ENCODE measurements at regions not wholly inside any gene's neighbourhood (a gene's known extent, or its start where the extent isn't known, plus 50 kb on each side); places are given as distances from the start of the nearest gene placed in this dataset.
A peak's percentile ranks its signal among the peaks of the same experiment; 100 is the strongest.
"Not testable (repeated sequence)": the region's sequence is repeated elsewhere in the genome, so short reads cannot be mapped to it uniquely, and the experiment has no call there.

GRCh38 chr4:79850626-79851025, 222.4 kb downstream of the ANTXR2 start:
- no peak for DNase-seq (ENCODE audit: low spot score)

DNA sequence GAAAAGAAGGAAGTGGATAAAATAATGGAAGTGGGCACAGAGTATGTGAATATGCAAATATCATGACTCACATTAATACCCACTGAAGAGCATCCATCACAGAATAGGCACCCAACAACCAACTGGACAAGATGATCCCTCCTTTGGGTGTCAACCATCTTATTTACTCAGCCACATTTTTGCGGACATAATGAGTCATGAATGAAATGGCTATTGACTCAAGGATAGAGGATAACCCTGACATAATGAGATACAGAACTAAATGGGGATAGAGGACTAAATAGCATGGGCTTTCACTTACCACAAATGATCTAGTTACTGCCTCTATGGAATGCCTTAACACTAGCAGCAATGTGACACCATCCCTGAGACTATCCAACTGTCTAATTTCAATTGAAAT, 224.7 kb downstream of the ANTXR2 start:
- no peak for DNase-seq (ENCODE audit: low spot score)

DNA sequence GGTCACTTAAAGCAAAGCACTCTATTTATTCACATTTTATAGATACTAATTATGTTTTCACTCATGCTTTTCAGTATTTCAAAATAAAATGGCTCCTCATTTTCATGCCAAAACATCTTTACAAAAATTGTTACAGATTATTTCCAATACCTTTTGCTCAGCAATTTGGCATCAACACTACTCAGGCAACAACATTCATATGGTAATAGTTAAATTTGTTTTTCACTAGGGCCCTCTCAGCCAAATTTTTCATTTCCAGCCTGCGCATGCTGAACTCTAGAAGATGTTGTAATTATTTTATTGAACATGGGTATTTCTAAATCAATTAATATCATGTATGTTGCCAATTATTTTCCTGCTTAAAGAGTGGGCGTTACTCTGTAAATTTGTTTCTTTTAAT, 225.6 kb downstream of the ANTXR2 start:
- no peak for DNase-seq (ENCODE audit: low spot score)

DNA sequence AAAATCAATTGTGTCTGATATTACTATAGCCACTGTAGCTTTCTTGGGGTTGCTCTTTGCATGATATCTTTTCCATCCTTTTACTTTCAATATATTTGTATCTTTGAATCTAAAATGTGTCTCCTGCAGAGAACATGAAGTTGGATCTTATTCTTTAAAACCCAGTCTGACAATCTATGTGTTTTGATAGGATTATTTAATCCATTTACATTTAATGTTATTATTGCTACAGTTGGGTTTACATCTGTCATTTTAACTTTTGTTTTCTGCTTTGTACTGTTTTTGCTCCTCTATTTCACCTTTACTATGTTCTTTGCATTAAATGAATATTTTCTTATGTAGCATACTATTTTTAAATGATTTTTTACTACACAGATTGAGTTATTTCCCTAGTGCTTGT, 230.9 kb downstream of the ANTXR2 start:
- DNase-seq (ENCODE audit: low spot score), result no peak

DNA sequence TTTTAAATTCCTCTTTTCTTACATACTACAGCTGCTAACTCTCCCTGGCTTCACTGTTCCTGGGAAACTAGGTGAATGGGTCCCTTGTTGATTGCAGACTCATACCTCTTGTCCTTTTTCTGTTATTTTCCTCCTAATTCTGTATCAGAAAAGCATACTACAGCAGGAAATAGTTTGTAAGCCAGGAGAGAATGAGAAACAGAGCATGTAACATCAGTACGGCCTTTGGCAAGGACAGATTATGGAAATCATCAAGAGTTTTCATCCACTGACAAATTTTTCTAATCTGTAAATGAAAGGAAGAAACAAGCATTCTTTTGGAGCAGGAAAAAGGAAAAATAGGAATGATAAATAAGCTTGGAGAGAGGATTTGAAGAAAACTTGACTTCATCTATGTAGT, 239.2 kb downstream of the ANTXR2 start:
- no peak for DNase-seq (ENCODE audit: low spot score)

DNA sequence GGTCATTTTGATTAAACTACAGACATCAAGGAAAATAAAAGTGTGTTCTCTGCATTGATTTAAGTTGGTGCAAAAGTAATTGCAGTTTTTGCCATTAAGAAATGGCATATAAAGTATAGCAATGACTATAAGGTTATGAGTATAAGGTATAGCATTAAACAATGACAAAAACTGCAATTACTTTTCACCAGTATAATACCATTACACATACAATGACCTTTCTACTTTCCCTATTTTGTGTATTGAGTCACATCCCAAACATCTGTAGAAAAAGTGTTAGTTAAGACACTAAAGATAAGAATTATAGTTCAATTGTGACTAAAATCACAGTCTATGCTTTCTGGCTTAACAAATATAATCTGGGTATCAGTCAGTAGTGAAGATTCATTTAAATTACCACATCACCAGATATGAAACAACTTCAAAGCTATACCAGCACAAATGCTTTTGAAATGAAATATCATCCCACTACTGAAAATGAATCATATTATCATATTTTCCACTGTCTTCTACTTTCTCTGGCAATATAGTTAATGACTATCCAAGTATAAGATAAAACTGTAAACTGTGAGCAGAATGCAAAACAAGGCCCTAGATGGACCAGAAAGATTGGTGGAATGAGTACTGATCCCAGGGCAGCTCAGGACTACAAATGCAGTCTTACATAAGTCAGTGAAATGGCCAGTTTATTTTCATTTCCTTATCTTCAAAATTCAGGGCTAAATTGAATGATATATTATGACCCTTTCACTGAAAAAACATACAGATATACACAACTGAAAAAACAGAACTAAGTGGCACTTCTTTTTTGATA, 241.1 kb downstream of the ANTXR2 start:
- no peak for DNase-seq (ENCODE audit: low spot score)

DNA sequence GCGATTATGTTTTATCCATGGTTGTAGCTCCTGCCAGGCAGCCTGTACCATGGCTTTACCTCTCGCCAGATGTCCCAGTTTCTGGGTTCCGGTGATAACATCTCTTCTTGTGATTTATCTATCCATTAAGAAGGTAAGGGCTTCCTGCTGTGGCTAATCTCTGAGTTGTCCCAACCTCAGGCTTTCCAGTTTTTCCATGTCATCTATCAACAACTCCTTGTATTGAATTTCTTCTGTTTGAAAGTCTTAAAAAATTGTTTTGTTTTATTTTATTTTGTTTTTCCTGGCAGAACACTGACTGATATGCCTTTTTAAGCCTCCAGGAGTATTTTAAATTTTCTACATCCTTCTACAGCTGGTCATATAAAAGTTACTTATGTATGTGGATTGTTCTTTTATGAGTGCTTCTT, 241.9 kb downstream of the ANTXR2 start:
- DNase-seq (ENCODE audit: low spot score), result no peak

DNA sequence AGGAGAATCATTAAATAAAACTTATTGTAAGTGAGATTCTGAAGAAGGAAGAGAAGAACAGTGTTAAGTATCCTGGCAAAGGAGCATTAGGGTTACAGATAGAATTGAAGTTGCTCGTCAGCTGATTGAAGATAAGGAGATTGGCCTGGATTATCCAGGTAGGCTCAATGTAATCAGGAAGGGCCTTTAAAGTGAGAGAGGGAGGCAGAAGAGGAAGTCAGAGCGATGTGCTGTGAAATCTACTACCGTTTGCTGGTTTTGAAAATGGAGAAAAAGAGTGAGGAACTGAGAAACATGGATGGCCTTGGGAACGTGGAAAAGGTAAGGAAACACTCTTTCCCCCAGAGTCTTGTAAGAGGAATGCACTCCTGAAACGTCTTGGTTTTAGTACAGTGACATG, 245.7 kb downstream of the ANTXR2 start:
- no peak for DNase-seq (ENCODE audit: low spot score)

DNA sequence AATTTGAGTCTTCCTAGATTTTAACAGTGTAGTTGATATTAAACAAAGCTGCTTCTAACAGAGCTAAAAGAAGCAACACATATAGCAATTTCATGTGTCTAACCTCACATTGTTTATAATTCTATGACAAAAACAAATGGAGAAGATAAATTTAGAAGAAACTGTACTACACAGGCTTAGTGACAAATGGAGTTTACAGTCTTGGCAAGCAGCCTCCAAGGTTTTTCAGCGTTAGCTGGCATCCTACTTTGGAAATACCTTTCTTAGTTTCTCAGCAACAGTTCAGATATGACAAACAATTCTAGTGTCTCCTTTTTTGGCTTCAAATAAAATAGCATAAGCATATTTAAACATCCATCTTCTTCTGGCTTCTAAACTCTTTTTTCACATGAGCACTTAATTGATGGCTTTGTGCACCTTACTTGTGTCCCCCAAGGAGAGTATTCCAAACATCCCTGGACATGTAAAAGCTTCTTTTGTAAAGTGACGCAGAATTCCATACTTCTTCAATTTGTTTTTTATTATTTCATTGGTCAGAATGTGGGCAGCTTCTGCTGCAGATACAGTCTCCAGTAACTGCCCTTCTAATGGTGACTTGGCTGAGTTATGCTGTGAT, 249.8 kb downstream of the ANTXR2 start:
- peak; percentile 32 for DNase-seq (ENCODE audit: low spot score)

- DNase-seq (ENCODE audit: low spot score), result no peak
Measured at GRCh38 chr4:79820427-79820826, 252.6 kb downstream of the ANTXR2 start.

GRCh38 chr4:79807933-79808332, 265.1 kb downstream of the ANTXR2 start:
- not testable (repeated sequence) for DNase-seq (ENCODE audit: low spot score)

GRCh38 chr4:79798047-79798446, 275.0 kb downstream of the ANTXR2 start:
- no peak for DNase-seq (ENCODE audit: low spot score)

DNA sequence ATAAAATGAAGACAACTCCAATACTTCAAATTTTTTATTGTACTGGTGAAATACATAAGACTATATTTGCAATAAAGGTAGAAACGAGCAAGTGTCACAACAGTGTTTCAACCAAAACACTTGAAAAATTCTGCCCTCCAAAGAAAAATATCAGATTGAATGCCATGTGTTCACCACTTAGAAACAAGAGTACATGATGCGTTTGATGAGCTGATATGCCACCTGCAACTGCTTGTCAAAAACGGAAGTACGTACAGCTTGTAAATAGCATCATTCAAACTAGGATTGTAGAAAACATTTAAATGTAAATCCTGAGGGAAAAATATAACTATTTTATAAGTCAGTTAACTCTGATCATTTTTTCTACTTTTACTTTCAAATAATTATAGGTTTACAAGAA, 276.1 kb downstream of the ANTXR2 start:
- DNase-seq (ENCODE audit: low spot score), result no peak

- no peak for DNase-seq (ENCODE audit: low spot score)
Measured at GRCh38 chr4:79788884-79789283, 284.1 kb downstream of the ANTXR2 start.

- DNase-seq (ENCODE audit: low spot score), result no peak
Measured at GRCh38 chr4:79780129-79780528, 292.9 kb downstream of the ANTXR2 start.

DNA sequence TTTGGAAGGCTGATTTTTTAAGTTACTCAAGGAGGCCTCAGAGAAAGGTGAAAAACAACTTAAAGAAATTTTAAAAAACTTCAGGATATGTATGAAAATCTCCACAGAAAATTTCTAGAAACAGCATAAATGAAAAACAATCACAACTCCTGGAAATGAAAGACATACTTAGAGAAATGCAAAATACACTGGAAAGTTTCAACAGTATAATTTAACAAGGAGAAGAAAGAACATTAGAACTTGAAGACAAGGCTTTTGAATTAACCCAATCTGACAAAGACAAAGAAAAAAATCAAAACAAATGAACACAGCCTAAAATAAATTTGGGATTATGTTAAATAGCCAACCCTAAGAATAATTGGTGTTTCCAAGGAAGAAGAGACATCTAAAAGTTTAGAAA, 300.5 kb downstream of the ANTXR2 start:
- no peak for DNase-seq (ENCODE audit: low spot score)

DNA sequence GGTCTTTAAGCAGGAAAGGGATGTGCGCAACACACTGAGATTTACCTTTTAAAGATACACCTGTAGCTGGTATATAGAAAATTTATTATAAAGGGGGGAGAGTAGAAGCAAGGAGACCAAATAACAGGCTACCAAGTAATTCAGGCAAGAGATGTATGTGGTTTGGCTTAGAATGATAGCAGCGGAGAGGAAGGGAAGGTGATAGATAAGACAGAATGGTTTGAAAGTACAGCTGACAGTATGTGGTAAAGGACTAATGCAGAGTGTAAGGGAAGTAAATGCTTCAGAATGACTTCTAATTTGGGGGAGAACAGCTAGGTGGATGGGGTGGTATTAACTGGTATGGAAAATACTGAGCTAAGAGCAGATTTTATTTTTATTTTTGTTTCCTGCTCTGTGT, 308.9 kb downstream of the ANTXR2 start:
- DNase-seq (ENCODE audit: low spot score), result no peak

DNA sequence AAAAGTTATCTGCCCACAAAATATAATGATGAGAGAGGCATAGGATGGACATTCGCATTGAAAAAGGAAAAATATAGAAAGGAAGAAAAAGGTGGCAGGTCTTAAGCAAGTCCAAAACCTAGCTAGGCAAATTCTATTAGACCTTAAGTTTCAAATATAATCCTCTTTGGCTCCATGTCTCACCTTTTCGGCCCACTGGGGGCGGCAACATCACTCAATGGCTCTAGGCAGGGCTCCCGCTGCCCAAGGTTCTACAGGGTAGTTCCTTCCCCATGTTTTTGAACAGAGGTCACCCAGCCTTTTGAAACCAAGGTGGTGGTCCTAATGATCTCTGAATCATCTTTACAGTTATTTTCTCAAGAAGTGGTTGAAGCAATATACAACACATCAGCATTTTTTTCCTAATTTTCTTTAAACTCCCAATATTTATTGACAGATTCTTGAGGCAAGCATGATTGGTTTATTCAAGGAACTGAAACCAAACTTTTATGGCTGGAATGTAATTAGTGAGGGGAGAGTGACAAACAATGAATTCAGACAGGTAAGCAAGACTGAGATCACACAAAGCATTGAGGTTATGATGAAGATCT, 309.4 kb downstream of the ANTXR2 start:
- DNase-seq (ENCODE audit: low spot score), result no peak

DNA sequence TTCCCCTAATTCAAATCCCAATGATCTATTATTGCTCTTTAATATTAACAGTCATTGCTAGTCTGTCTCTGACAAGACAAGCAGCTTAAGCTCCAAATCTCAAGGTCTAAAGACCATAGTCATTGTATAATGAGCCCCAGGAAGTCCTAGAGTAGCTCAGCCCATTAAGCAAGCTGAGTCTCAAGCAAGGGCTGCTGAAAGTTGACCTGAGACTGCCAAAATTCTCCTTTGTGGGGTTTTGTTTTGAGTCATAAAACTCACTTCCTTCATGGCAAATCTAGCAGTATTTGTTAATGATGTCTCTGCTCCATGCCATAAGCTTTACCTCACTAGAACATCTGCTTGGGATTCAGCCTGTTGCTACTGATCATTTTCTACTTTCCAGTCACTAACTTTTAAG, 313.2 kb downstream of the ANTXR2 start:
- no peak for DNase-seq (ENCODE audit: low spot score)

- DNase-seq (ENCODE audit: low spot score), result no peak
Measured at GRCh38 chr4:79757600-79757999, 315.4 kb downstream of the ANTXR2 start.

DNA sequence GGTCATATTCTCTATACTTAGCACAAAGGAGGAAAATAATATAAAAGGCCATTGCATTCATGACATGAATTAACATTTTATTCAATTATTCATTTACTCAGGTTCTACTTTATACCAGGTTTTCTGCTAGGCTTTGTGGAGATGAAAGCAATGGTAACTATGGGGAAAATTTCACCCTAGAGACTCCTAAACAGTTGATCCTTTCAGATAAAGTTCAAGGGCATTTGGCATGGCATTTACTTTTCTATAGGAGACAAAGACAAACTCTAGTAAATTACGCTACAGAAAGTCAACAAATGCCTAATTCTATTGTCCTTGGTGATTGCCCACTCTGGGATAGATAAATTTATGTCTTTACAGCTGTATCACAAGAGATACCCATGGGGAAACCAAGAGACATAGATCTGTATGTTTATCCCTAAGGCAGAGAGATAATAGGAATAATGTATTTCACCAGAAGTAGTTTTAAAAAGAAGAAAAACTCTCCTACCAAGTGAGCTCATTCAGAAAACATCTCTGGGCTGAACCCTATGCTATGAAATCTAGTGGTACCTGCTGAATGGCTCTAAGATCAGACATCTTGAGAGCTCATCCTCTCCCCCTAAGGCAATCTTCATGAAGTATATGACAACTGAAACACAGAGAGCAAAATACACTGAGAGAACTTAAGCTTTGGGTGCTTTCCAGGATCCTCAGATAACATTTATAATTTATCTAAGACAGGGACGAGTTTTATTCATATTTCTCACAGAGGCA, 316.7 kb downstream of the ANTXR2 start:
- no peak for DNase-seq (ENCODE audit: low spot score)

DNA sequence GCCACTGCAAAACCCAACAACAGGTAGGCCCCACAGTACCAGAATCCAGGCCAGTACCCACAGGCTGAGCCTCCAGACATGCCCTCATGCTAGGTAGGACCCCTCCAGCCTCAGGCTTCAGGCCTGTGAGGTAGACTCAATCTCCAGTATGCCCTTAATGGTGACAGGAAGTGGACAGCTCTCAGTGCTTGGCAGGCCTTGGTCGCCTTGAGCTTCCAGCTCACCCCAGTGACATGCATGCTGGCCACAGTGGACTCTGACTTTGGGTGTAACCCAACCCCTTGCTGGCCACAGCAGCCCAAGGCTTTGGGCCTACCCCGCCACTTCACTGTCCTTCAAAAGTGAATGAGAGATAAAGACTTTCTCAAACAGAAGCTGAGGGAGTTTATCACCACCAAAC, 324.2 kb downstream of the ANTXR2 start:
- DNase-seq (ENCODE audit: low spot score), result no peak

GRCh38 chr4:79747252-79747651, 325.8 kb downstream of the ANTXR2 start:
- DNase-seq (ENCODE audit: low spot score), result no peak
